ENCODE measurements at regions not wholly inside any gene's neighbourhood (a gene's known extent, or its start where the extent isn't known, plus 50 kb on each side); places are given as distances from the start of the nearest gene placed in this dataset.
"Not testable (repeated sequence)": the region's sequence is repeated elsewhere in the genome, so short reads cannot be mapped to it uniquely, and the experiment has no call there.

GRCh38 chr1:83134322-83135014 lies 864.5 kb downstream of the TTLL7 start:
- not testable (repeated sequence) for H3K4me3 ChIP-seq (ENCODE audit: low read length); H3K36me3 ChIP-seq (ENCODE audit: control insufficient read depth, low read depth, low read length); H3K9ac ChIP-seq (ENCODE audit: low read length); H3K9me3 ChIP-seq (ENCODE audit: control insufficient read depth, low read depth, low read length); H3K4me1 ChIP-seq (ENCODE audit: control insufficient read depth, low read depth, low read length); H3K27ac ChIP-seq (ENCODE audit: low read length); H3K27me3 ChIP-seq (ENCODE audit: control insufficient read depth, insufficient read depth, low read length)

GRCh38 chr1:83131692-83131955 lies 867.3 kb downstream of the TTLL7 start:
- H3K27ac ChIP-seq (ENCODE audit: low read length): no peak overlapping the region
- H3K9ac ChIP-seq (ENCODE audit: low read length): no peak overlapping the region
- no peaks in the 10 kb centered on the region for H3K9me3 ChIP-seq (ENCODE audit: control insufficient read depth, low read depth, low read length)
- no peaks in the 10 kb centered on the region for H3K36me3 ChIP-seq (ENCODE audit: control insufficient read depth, low read depth, low read length)
- H3K4me3 ChIP-seq (ENCODE audit: low read length): no peak overlapping the region
- no peaks in the 10 kb centered on the region for H3K4me1 ChIP-seq (ENCODE audit: control insufficient read depth, low read depth, low read length)
- H3K27me3 ChIP-seq (ENCODE audit: control insufficient read depth, insufficient read depth, low read length): no peaks in the 10 kb centered on the region

GRCh38 chr1:83130886-83131691 lies 867.8 kb downstream of the TTLL7 start:
- H3K27ac ChIP-seq (ENCODE audit: low read length): no peak overlapping the region
- H3K4me3 ChIP-seq (ENCODE audit: low read length): no peak overlapping the region
- H3K9me3 ChIP-seq (ENCODE audit: control insufficient read depth, low read depth, low read length): no peaks in the 10 kb centered on the region
- H3K36me3 ChIP-seq (ENCODE audit: control insufficient read depth, low read depth, low read length): no peaks in the 10 kb centered on the region
- no peaks in the 10 kb centered on the region for H3K4me1 ChIP-seq (ENCODE audit: control insufficient read depth, low read depth, low read length)
- H3K27me3 ChIP-seq (ENCODE audit: control insufficient read depth, insufficient read depth, low read length): no peaks in the 10 kb centered on the region
- H3K9ac ChIP-seq (ENCODE audit: low read length): no peak overlapping the region

- no peaks in the 10 kb centered on the region for H3K27me3 ChIP-seq (ENCODE audit: control insufficient read depth, insufficient read depth, low read length)
- no peaks in the 10 kb centered on the region for H3K9me3 ChIP-seq (ENCODE audit: control insufficient read depth, low read depth, low read length)
- H3K4me1 ChIP-seq (ENCODE audit: control insufficient read depth, low read depth, low read length): no peaks in the 10 kb centered on the region
- H3K27ac ChIP-seq (ENCODE audit: low read length): no peak overlapping the region
- no peak overlapping the region for H3K4me3 ChIP-seq (ENCODE audit: low read length)
- no peaks in the 10 kb centered on the region for H3K36me3 ChIP-seq (ENCODE audit: control insufficient read depth, low read depth, low read length)
- H3K9ac ChIP-seq (ENCODE audit: low read length): no peak overlapping the region
Measured at GRCh38 chr1:83129107-83129506, 869.8 kb downstream of the TTLL7 start.

GRCh38 chr1:83125456-83125855 lies 873.5 kb downstream of the TTLL7 start:
- no peak overlapping the region for H3K9ac ChIP-seq (ENCODE audit: low read length)
- no peaks in the 10 kb centered on the region for H3K27me3 ChIP-seq (ENCODE audit: control insufficient read depth, insufficient read depth, low read length)
- no peak overlapping the region for H3K27ac ChIP-seq (ENCODE audit: low read length)
- no peaks in the 10 kb centered on the region for H3K9me3 ChIP-seq (ENCODE audit: control insufficient read depth, low read depth, low read length)
- no peak overlapping the region for H3K4me3 ChIP-seq (ENCODE audit: low read length)
- H3K36me3 ChIP-seq (ENCODE audit: control insufficient read depth, low read depth, low read length): no peaks in the 10 kb centered on the region
- H3K4me1 ChIP-seq (ENCODE audit: control insufficient read depth, low read depth, low read length): no peaks in the 10 kb centered on the region

GRCh38 chr1:83123019-83123418 lies 875.9 kb downstream of the TTLL7 start:
- Histone ChIP-seq H3K27me3 (ENCODE audit: control insufficient read depth, insufficient read depth, low read length) (no peaks in the 10 kb centered on the region), H3K4me3 (ENCODE audit: low read length) (no peak overlapping the region), H3K27ac (ENCODE audit: low read length) (no peak overlapping the region), H3K9ac (ENCODE audit: low read length) (no peak overlapping the region), H3K9me3 (ENCODE audit: control insufficient read depth, low read depth, low read length) (no peaks in the 10 kb centered on the region), H3K4me1 (ENCODE audit: control insufficient read depth, low read depth, low read length) (no peaks in the 10 kb centered on the region), H3K36me3 (ENCODE audit: control insufficient read depth, low read depth, low read length) (no peaks in the 10 kb centered on the region)

- Histone ChIP-seq H3K36me3 (ENCODE audit: control insufficient read depth, low read depth, low read length) (no peaks in the 10 kb centered on the region), H3K27ac (ENCODE audit: low read length) (no peak overlapping the region), H3K9me3 (ENCODE audit: control insufficient read depth, low read depth, low read length) (no peaks in the 10 kb centered on the region), H3K9ac (ENCODE audit: low read length) (no peak overlapping the region), H3K27me3 (ENCODE audit: control insufficient read depth, insufficient read depth, low read length) (no peaks in the 10 kb centered on the region), H3K4me1 (ENCODE audit: control insufficient read depth, low read depth, low read length) (no peaks in the 10 kb centered on the region), H3K4me3 (ENCODE audit: low read length) (no peak overlapping the region)
Measured at GRCh38 chr1:83118472-83118871, 880.5 kb downstream of the TTLL7 start.

- H3K9me3 ChIP-seq (ENCODE audit: control insufficient read depth, low read depth, low read length); H3K9ac ChIP-seq (ENCODE audit: low read length); H3K36me3 ChIP-seq (ENCODE audit: control insufficient read depth, low read depth, low read length); H3K27me3 ChIP-seq (ENCODE audit: control insufficient read depth, insufficient read depth, low read length); H3K27ac ChIP-seq (ENCODE audit: low read length); H3K4me1 ChIP-seq (ENCODE audit: control insufficient read depth, low read depth, low read length); H3K4me3 ChIP-seq (ENCODE audit: low read length): not testable (repeated sequence)
Measured at GRCh38 chr1:83117030-83117429, 881.9 kb downstream of the TTLL7 start.

GRCh38 chr1:83115785-83116184 lies 883.1 kb downstream of the TTLL7 start:
- no peaks in the 10 kb centered on the region for H3K27me3 ChIP-seq (ENCODE audit: control insufficient read depth, insufficient read depth, low read length)
- H3K4me3 ChIP-seq (ENCODE audit: low read length): no peak overlapping the region
- H3K27ac ChIP-seq (ENCODE audit: low read length): no peak overlapping the region
- H3K4me1 ChIP-seq (ENCODE audit: control insufficient read depth, low read depth, low read length): no peaks in the 10 kb centered on the region
- H3K9ac ChIP-seq (ENCODE audit: low read length): no peak overlapping the region
- H3K9me3 ChIP-seq (ENCODE audit: control insufficient read depth, low read depth, low read length): no peaks in the 10 kb centered on the region
- H3K36me3 ChIP-seq (ENCODE audit: control insufficient read depth, low read depth, low read length): no peaks in the 10 kb centered on the region

GRCh38 chr1:83114136-83114834 lies 884.6 kb downstream of the TTLL7 start:
- Histone ChIP-seq H3K9ac (ENCODE audit: low read length) (no peak overlapping the region), H3K27me3 (ENCODE audit: control insufficient read depth, insufficient read depth, low read length) (no peaks in the 10 kb centered on the region), H3K27ac (ENCODE audit: low read length) (no peak overlapping the region), H3K9me3 (ENCODE audit: control insufficient read depth, low read depth, low read length) (no peaks in the 10 kb centered on the region), H3K36me3 (ENCODE audit: control insufficient read depth, low read depth, low read length) (no peaks in the 10 kb centered on the region), H3K4me3 (ENCODE audit: low read length) (no peak overlapping the region), H3K4me1 (ENCODE audit: control insufficient read depth, low read depth, low read length) (no peaks in the 10 kb centered on the region)

- H3K27ac ChIP-seq (ENCODE audit: low read length): no peak overlapping the region
- no peak overlapping the region for H3K4me3 ChIP-seq (ENCODE audit: low read length)
- H3K9ac ChIP-seq (ENCODE audit: low read length): no peak overlapping the region
- no peaks in the 10 kb centered on the region for H3K36me3 ChIP-seq (ENCODE audit: control insufficient read depth, low read depth, low read length)
- no peaks in the 10 kb centered on the region for H3K4me1 ChIP-seq (ENCODE audit: control insufficient read depth, low read depth, low read length)
- no peaks in the 10 kb centered on the region for H3K9me3 ChIP-seq (ENCODE audit: control insufficient read depth, low read depth, low read length)
- no peaks in the 10 kb centered on the region for H3K27me3 ChIP-seq (ENCODE audit: control insufficient read depth, insufficient read depth, low read length)
Measured at GRCh38 chr1:83113652-83114051, 885.3 kb downstream of the TTLL7 start.
